HepG2 (cell line): ENCODE measurements at regions not wholly inside any gene's neighbourhood (a gene's known extent, or its start where the extent isn't known, plus 50 kb on each side); places are given as distances from the start of the nearest gene placed in this dataset.

Experiments
- ATAC-seq: fragments of 200-7000 bp; cut with Tn5 transposase; 3 replicates; pipeline ENCODE4 v1.9.1; 2020; ENCODE audit warnings: mild to moderate bottlenecking, moderate library complexity
- BruUV-seq: library from RNA; stranded (reverse); fragments of 400-500 nt; replicated peaks from 2 replicates; lab custom pipeline; 2021; lab: Mats Ljungman, UMichigan
- CTCF ChIA-PET: fragments of 300-600 bp; formaldehyde crosslinking; extraction: SDS; loops from one replicate; lab custom pipeline; 2021; ENCODE audit warnings: low total read pairs, inconsistent platforms, low intra/inter-chr PET ratio; lab: Yijun Ruan, JAX
- POLR2A ChIA-PET: fragments of 350-600 bp; sonication (Branson Sonifier 250); formaldehyde crosslinking; loops from one replicate; lab custom pipeline; 2020; ENCODE audit warnings: antibody characterized with exemption, inconsistent platforms; lab: Yijun Ruan, JAX
- DNase-seq: peaks from one replicate; pipeline ENCODE4 v3.0.0-alpha.2; 2015; ENCODE audit warnings: low spot score
- FAIRE-seq: peaks from 3 replicates; lab custom pipeline; 2011; peaks lifted over from hg19 to GRCh38; lab: Jason Lieb, UNC
- H2AFZ ChIP-seq: one replicate; pipeline ENCODE4 v1.6.1; 2011; ENCODE audit warnings: low read length, inconsistent platforms
- H3K27ac ChIP-seq: fragments of 300-600 bp; 3 replicates; pipeline ENCODE4 v1.8.0; 2011; ENCODE audit warnings: mixed run types, mild to moderate bottlenecking, mixed read lengths, low read length, inconsistent platforms; ENCODE audit not compliant: insufficient read depth; ENCODE audit errors: extremely low read length
- H3K27me3 ChIP-seq, 2 experiments: fragments of 200-600 bp in 1 of 2; 2 replicates in 1 of 2; 3 replicates in 1 of 2; pipeline versions ENCODE4 v1.6.0 to v1.8.0; 2011; ENCODE audit warnings: low read length in 2 of 2, mild to moderate bottlenecking in 2 of 2, moderate library complexity in 2 of 2, inconsistent platforms in 1 of 2; ENCODE audit not compliant: insufficient read depth in 2 of 2, control insufficient read depth in 1 of 2
- H3K36me3 ChIP-seq, 2 experiments: fragments of 200-600 bp in 1 of 2; replicated peaks in 1 of 2; 2 replicates in 1 of 2; 3 replicates in 1 of 2; pipeline versions ENCODE4 v1.5.1 to v1.8.0; 2011; ENCODE audit warnings: low read length in 2 of 2, inconsistent platforms in 1 of 2; ENCODE audit not compliant: insufficient read depth in 2 of 2, control insufficient read depth in 1 of 2
- H3K4me1 ChIP-seq: 2 replicates; pipeline ENCODE4 v1.5.1; 2012; ENCODE audit warnings: low read length, inconsistent platforms; ENCODE audit not compliant: insufficient read depth
- H3K4me2 ChIP-seq: 2 replicates; pipeline ENCODE4 v1.6.0; 2011; ENCODE audit warnings: low read depth, low read length, inconsistent platforms
- H3K4me3 ChIP-seq, 3 experiments: fragments of 200-600 bp in 1 of 3; sonication (generic), shearing (Covaris generic) in 1 of 3; replicated peaks in 1 of 3; 2 replicates each; pipeline ENCODE4 v1.5.1; 2011 to 2016; ENCODE audit warnings: low read length in 3 of 3, inconsistent platforms in 2 of 3, low read depth in 2 of 3, mild to moderate bottlenecking in 2 of 3, control low read depth in 1 of 3, mixed read lengths in 1 of 3; ENCODE audit not compliant: insufficient read depth in 1 of 3
- H3K79me2 ChIP-seq: one replicate; pipeline ENCODE4 v1.6.1; 2011; ENCODE audit warnings: low read length, inconsistent platforms; ENCODE audit not compliant: insufficient read depth
- H3K9ac ChIP-seq: 2 replicates; pipeline ENCODE4 v1.6.0; 2011; ENCODE audit warnings: mild to moderate bottlenecking, low read depth, low read length, inconsistent platforms; ENCODE audit not compliant: insufficient read depth
- H3K9me3 ChIP-seq: 2 replicates; pipeline ENCODE4 v1.5.1; 2012; ENCODE audit warnings: mild to moderate bottlenecking, low read length
- H4K20me1 ChIP-seq: 2 replicates; pipeline ENCODE4 v1.6.0; 2011; ENCODE audit warnings: inconsistent platforms, mild to moderate bottlenecking, low read length, moderate library complexity; ENCODE audit not compliant: insufficient read depth
- DZIP1 ChIP-seq: sonication (generic); formaldehyde crosslinking; IDR thresholded peaks from 2 replicates; pipeline ENCODE4 v1.5.0; 2020; ENCODE audit warnings: mild to moderate bottlenecking, missing genetic modification reagents
- FOXA3 ChIP-seq: IDR thresholded peaks from 2 replicates; pipeline ENCODE4 v1.6.1; 2016; ENCODE audit warnings: missing genetic modification reagents, missing compliant biosample characterization
- FOXC1 ChIP-seq: sonication (generic); formaldehyde crosslinking; IDR thresholded peaks from 2 replicates; pipeline ENCODE4 v1.8.0; 2022; ENCODE audit warnings: mild to moderate bottlenecking, missing genetic modification reagents, borderline replicate concordance
- HHEX ChIP-seq: IDR thresholded peaks from 2 replicates; pipeline ENCODE4 v1.6.1; 2016; ENCODE audit warnings: control low read depth
- KLF11 ChIP-seq: IDR thresholded peaks from 2 replicates; pipeline ENCODE4 v1.6.1; 2016; ENCODE audit warnings: missing compliant biosample characterization
- KMT2B ChIP-seq: IDR thresholded peaks from 2 replicates; pipeline ENCODE4 v1.6.1; 2016; ENCODE audit warnings: missing genetic modification reagents, missing compliant biosample characterization
- PCBP1 ChIP-seq: fragments of 200-400 bp; formaldehyde crosslinking; IDR thresholded peaks from 2 replicates; pipeline ENCODE4 v1.6.1; 2017; ENCODE audit warnings: mild to moderate bottlenecking, low read depth, low read length, borderline replicate concordance
- PHB2 ChIP-seq: fragments of 450-650 bp; IDR thresholded peaks from 2 replicates; pipeline ENCODE4 v1.6.1; 2018; ENCODE audit not compliant: partially characterized antibody
- SATB2 ChIP-seq: sonication (generic); formaldehyde crosslinking; IDR thresholded peaks from 2 replicates; pipeline ENCODE4 v1.5.0; 2020; ENCODE audit warnings: missing genetic modification reagents
- SOX6 ChIP-seq, 2 experiments: fragments of 450-650 bp in 1 of 2; sonication (generic) in 1 of 2; formaldehyde crosslinking in 1 of 2; IDR thresholded peaks; 2 replicates each; pipeline versions ENCODE4 v1.4.0 to v1.6.1; 2017 to 2020; ENCODE audit warnings: antibody characterized with exemption in 1 of 2, mild to moderate bottlenecking in 1 of 2, missing genetic modification reagents in 1 of 2
- THAP9 ChIP-seq: sonication (generic); formaldehyde crosslinking; IDR thresholded peaks from 2 replicates; pipeline ENCODE4; 2020; ENCODE audit warnings: missing genetic modification reagents, mild to moderate bottlenecking, borderline replicate concordance
- ZFP36L2 ChIP-seq: sonication (generic); formaldehyde crosslinking; IDR thresholded peaks from 2 replicates; pipeline ENCODE4 v1.4.0; 2020; ENCODE audit warnings: missing genetic modification reagents
- ZFP41 ChIP-seq: sonication (generic); formaldehyde crosslinking; IDR thresholded peaks from 2 replicates; pipeline ENCODE4 v1.4.0; 2020; ENCODE audit warnings: mild to moderate bottlenecking, missing genetic modification reagents, borderline replicate concordance
- ZNF121 ChIP-seq: sonication (generic); formaldehyde crosslinking; IDR thresholded peaks from 2 replicates; pipeline ENCODE4 v1.5.0; 2020; ENCODE audit warnings: mild to moderate bottlenecking, missing genetic modification reagents
- ZNF296 ChIP-seq: sonication (generic); formaldehyde crosslinking; conservative IDR thresholded peaks from 2 replicates; pipeline ENCODE4 v1.5.0; 2020; ENCODE audit warnings: mild to moderate bottlenecking, missing genetic modification reagents
- ZNF362 ChIP-seq: sonication (generic); formaldehyde crosslinking; IDR thresholded peaks from 2 replicates; pipeline ENCODE4 v1.4.0; 2020; ENCODE audit warnings: missing genetic modification reagents, mild to moderate bottlenecking, borderline replicate concordance
- ZNF431 ChIP-seq: sonication (generic); formaldehyde crosslinking; IDR thresholded peaks from 2 replicates; pipeline ENCODE4 v1.9.0; 2022; ENCODE audit warnings: missing genetic modification reagents, low read depth, mild to moderate bottlenecking, borderline replicate concordance
- ZNF616 ChIP-seq: sonication (generic); formaldehyde crosslinking; IDR thresholded peaks from 2 replicates; pipeline ENCODE4 v1.5.0; 2020; ENCODE audit warnings: low read depth, mild to moderate bottlenecking, missing genetic modification reagents
- ZNF775 ChIP-seq: sonication (generic); formaldehyde crosslinking; IDR thresholded peaks from 2 replicates; pipeline ENCODE4 v1.4.0; 2020; ENCODE audit warnings: missing genetic modification reagents, mild to moderate bottlenecking, moderate library complexity, borderline replicate concordance
- WGBS: methylation state at CpG from one replicate; pipeline ENCODE4 v1.1.6; 2017; ENCODE audit warnings: low lambda C conversion rate; 5-methylcytosine and 5-hydroxymethylcytosine counted together
- in situ Hi-C: cut with HindIII; loops from 2 replicates; pipeline ENCODE4 v1.10.0; 2017; ENCODE audit warnings: low pct_unique_long_range_greater_than_20kb; ENCODE audit not compliant: extremely low pct_ligation_motif_present
- intact Hi-C: fragments of 100-400 bp; cut with micrococcal nuclease; formaldehyde crosslinking; loops from one replicate; pipeline ENCODE4 v1.10.0; 2022; ENCODE audit not compliant: unreplicated experiment

- Histone ChIP-seq H3K4me1 (peaks cover 28% of the 10 kb centered on the region), H3K9me3 (no peaks in the 10 kb centered on the region), H3K9ac (no peak overlapping the region), H4K20me1 (no peaks in the 10 kb centered on the region), H3K79me2 (no peaks in the 10 kb centered on the region), H3K27ac (no peak overlapping the region), H3K4me2 (no peak overlapping the region), H3K4me3 (no peak overlapping the region), H3K36me3 (no peaks in the 10 kb centered on the region), H2AFZ (no peak overlapping the region), H3K27me3 (peaks cover 4 to 43% of the 10 kb centered on the region in 2 experiments; a peak in 3 of 5 replicates)
- ChIA-PET CTCF (no interaction called here), POLR2A (no interaction called here)
- 38% methylated on average over 8 of the region's 8 CpGs for WGBS
- in situ Hi-C loops, result no loop called here
- DNase-seq, result no peak
- no TSS peak for BruUV-seq
- intact Hi-C loops, result no loop called here
- ATAC-seq, result no peak
- no peak for FAIRE-seq
- no peak for TF ChIP-seq THAP9 (CRISPR knock-in tag)
- no peak for TF ChIP-seq ZNF296 (CRISPR knock-in tag)
- no peak for TF ChIP-seq SOX6 (IDR thresholded peaks at IDR 0.05)
- TF ChIP-seq SOX6 (CRISPR knock-in tag; IDR thresholded peaks at IDR 0.05), result no peak
- no peak for TF ChIP-seq ZNF775
- no peak for TF ChIP-seq HHEX
- no peak for TF ChIP-seq ZNF431
- no peak for TF ChIP-seq KLF11 (CRISPR knock-in tag)
- no peak for TF ChIP-seq ZNF362 (CRISPR knock-in tag)
- TF ChIP-seq KMT2B (CRISPR knock-in tag), result no peak
- TF ChIP-seq FOXA3 (CRISPR knock-in tag), result no peak
- no peak for TF ChIP-seq PCBP1
- no peak for TF ChIP-seq ZNF121 (CRISPR knock-in tag)
- no peak for TF ChIP-seq DZIP1 (CRISPR knock-in tag)
- TF ChIP-seq ZFP36L2 (CRISPR knock-in tag), result no peak
- no peak for TF ChIP-seq ZNF616
- TF ChIP-seq ZFP41 (CRISPR knock-in tag), result no peak
- no peak for TF ChIP-seq FOXC1 (CRISPR knock-in tag)
- no peak for TF ChIP-seq PHB2
- TF ChIP-seq SATB2, result no peak
These were observed 63.2 kb downstream of the NENF start for GRCh38 chr1:212495766-212496494.
